ENCODE measurements at regions not wholly inside any gene's neighbourhood (a gene's known extent, or its start where the extent isn't known, plus 50 kb on each side); places are given as distances from the start of the nearest gene placed in this dataset.
A peak's percentile ranks its signal among the peaks of the same experiment; 100 is the strongest.

GRCh38 chr1:17919525-17920439 lies 164.6 kb downstream of the ACTL8 start:
- Histone ChIP-seq H3K56ac (replicated peaks; ENCODE audit: insufficient read length, low read depth, low read length) (no peak overlapping the region), H3K18ac (ENCODE audit: extremely low read depth, low read length) (no peak overlapping the region), H2BK20ac (ENCODE audit: low read length) (no peak overlapping the region), H3K14ac (ENCODE audit: insufficient read length) (no peak overlapping the region), H4K5ac (ENCODE audit: insufficient read length, low read depth, low read length) (no peak overlapping the region), H4K91ac (replicated peaks; ENCODE audit: insufficient read length, low read length) (no peak overlapping the region), H3K23me2 (ENCODE audit: low read depth, low read length) (no peaks in the 10 kb centered on the region; the same call in 1 of the 2 replicates), H2BK12ac (ENCODE audit: low read depth, low read length) (no peak overlapping the region), H2AFZ (ENCODE audit: low read length) (no peak overlapping the region), H4K8ac (ENCODE audit: extremely low read depth, insufficient read depth, low read length) (no peak overlapping the region), H3K4ac (replicated peaks; ENCODE audit: insufficient read length, low read depth, low read length) (no peak overlapping the region), H2BK120ac (replicated peaks; ENCODE audit: low read depth, low read length) (no peak overlapping the region), H3K9me3 (ENCODE audit: insufficient read depth in 2 of 2, low read depth in 1 of 2, low read length in 1 of 2) (0 out of 4 replicates have a peak, but pooled peaks cover 0 to 3% of the 10 kb centered on the region in 2 experiments), H3K23ac (ENCODE audit: insufficient read length) (no peak overlapping the region), H2BK5ac (ENCODE audit: low read depth, low read length) (no peak overlapping the region), H4K20me1 (replicated peaks in 1 of 2; ENCODE audit: control insufficient read depth in 1 of 2, insufficient read depth in 2 of 2, low read length in 2 of 2) (no peaks in the 10 kb centered on the region), H3K79me2 (ENCODE audit: control insufficient read depth in 1 of 2, insufficient read depth in 2 of 2, low read length in 2 of 2) (no peaks in the 10 kb centered on the region), H2BK15ac (ENCODE audit: low read length) (0 out of 2 replicates have a peak overlapping the region, but pooled peaks have one; percentile 13), H3K4me1 (replicated peaks in 1 of 4; ENCODE audit: control insufficient read depth in 3 of 4, insufficient read depth in 4 of 4, low read length in 3 of 4) (peaks cover 0 to 8% (median 1%) of the 10 kb centered on the region in 4 experiments; a peak in 2 of 7 replicates), H3K4me3 (ENCODE audit: extremely low read depth in 1 of 4, insufficient read depth in 2 of 4, low read depth in 3 of 4, low read length in 4 of 4) (no peak overlapping the region), H3K79me1 (ENCODE audit: low read depth, low read length) (no peaks in the 10 kb centered on the region), H3K9ac (replicated peaks in 1 of 4; ENCODE audit: extremely low read depth in 1 of 4, low read depth in 3 of 4, low read length in 3 of 4) (no peak overlapping the region), H2AK5ac (ENCODE audit: low read depth, low read length) (no peak overlapping the region), H3K27me3 (replicated peaks in 1 of 4; ENCODE audit: control insufficient read depth in 3 of 4, extremely low read depth in 1 of 4, insufficient read depth in 3 of 4, low read length in 3 of 4) (peaks cover 0 to 4% (median 2%) of the 10 kb centered on the region in 4 experiments; a peak in 4 of 7 replicates), H3K36me3 (ENCODE audit: control insufficient read depth in 2 of 4, insufficient read depth in 4 of 4, low read length in 3 of 4) (no peaks in the 10 kb centered on the region), H3K4me2 (ENCODE audit: insufficient read depth in 1 of 2, low read depth in 2 of 2, low read length in 2 of 2) (no peak overlapping the region), H3K27ac (ENCODE audit: low read depth, low read length) (no peak overlapping the region)
- peak; percentile 21 to 79 for DNase-seq (ENCODE audit: low read depth in 1 of 2, low spot score in 2 of 2)
- FAIRE-seq: peak; percentile 75
- ChIA-PET CTCF (ENCODE audit: partially characterized antibody) (interaction anchor here (0.6 to 4.1 kb wide), 24 partner anchors 9 to 1422 kb away, joined by 3 to 16 read pairs (median 3); no protein-coding TSS in a partner anchor), POLR2A (ENCODE audit: partially characterized antibody) (no interaction called here)
- 59% methylated on average over 10 of the region's 10 CpGs; no CpG with 5 or more reads in 1 of the 2 experiments for WGBS, 2 experiments (ENCODE audit: extremely low coverage in 1 of 2, insufficient coverage in 1 of 2, insufficient read length in 1 of 2, insufficient replicate concordance in 2 of 2, low coverage in 1 of 2, low lambda C conversion rate in 2 of 2, missing lambda C conversion rate in 1 of 2)
- no peak for TF ChIP-seq TBP (IDR thresholded peaks at IDR 0.05; ENCODE audit: low read depth, low read length)
